ENCODE measurements at regions not wholly inside any gene's neighbourhood (a gene's known extent, or its start where the extent isn't known, plus 50 kb on each side); places are given as distances from the start of the nearest gene placed in this dataset.

DNA sequence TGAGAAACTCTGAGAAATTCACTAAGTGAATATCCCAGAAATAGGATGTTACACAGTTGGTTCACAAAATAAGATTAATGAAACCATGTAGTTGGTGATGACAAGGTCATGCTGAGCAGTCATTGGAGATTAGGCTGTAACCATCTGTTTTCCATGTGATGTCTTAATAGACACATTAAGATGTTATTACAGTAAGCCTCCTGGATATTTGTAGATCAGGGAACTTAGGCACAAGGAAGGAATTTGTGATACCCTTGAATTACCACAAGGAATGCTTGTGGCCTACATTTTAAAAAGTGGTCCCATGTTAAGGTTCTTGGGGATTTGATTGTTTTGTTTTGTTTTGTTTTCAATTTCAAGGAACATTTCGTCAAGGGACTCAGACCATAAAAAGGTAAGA, 185.6 kb upstream of the BANK1 start:
- TF ChIP-seq SP1 (IDR thresholded peaks at IDR 0.05), result no peak
- no peak for TF ChIP-seq SP1 (CRISPR knock-in tag; IDR thresholded peaks at IDR 0.05)
- TF ChIP-seq, protein P1, sequence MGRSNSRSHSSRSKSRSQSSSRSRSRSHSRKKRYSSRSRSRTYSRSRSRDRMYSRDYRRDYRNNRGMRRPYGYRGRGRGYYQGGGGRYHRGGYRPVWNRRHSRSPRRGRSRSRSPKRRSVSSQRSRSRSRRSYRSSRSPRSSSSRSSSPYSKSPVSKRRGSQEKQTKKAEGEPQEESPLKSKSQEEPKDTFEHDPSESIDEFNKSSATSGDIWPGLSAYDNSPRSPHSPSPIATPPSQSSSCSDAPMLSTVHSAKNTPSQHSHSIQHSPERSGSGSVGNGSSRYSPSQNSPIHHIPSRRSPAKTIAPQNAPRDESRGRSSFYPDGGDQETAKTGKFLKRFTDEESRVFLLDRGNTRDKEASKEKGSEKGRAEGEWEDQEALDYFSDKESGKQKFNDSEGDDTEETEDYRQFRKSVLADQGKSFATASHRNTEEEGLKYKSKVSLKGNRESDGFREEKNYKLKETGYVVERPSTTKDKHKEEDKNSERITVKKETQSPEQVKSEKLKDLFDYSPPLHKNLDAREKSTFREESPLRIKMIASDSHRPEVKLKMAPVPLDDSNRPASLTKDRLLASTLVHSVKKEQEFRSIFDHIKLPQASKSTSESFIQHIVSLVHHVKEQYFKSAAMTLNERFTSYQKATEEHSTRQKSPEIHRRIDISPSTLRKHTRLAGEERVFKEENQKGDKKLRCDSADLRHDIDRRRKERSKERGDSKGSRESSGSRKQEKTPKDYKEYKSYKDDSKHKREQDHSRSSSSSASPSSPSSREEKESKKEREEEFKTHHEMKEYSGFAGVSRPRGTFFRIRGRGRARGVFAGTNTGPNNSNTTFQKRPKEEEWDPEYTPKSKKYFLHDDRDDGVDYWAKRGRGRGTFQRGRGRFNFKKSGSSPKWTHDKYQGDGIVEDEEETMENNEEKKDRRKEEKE (IDR thresholded peaks at IDR 0.05), result no peak
- TF ChIP-seq ZNF138 (CRISPR knock-in tag; IDR thresholded peaks at IDR 0.05; ENCODE audit: low read depth), result no peak
